ENCODE measurements at regions not wholly inside any gene's neighbourhood (a gene's known extent, or its start where the extent isn't known, plus 50 kb on each side); places are given as distances from the start of the nearest gene placed in this dataset.

DNA sequence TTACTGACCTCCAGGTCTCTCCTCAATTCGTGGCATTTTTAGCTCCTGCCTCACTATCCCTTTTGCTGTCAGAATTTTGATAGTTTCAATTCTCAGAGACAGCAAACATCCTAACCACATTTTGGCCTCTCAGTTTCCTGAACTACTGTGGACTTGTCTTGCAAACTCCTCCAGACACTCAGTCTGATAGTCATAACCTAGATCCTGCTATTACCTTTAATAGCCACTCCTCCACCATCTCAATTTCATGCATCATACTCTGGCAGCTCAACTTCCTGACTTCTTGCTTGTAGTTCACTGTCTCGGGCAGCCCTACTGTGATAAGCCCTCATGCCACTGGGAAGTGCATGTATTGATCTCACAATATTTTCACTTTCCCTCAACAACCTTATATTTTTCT, 481.8 kb upstream of the CDH18 start:
- H3K4me3 ChIP-seq (ENCODE audit: control insufficient read depth, low read depth, low read length), result no peak overlapping the region
- TF ChIP-seq, protein P1, sequence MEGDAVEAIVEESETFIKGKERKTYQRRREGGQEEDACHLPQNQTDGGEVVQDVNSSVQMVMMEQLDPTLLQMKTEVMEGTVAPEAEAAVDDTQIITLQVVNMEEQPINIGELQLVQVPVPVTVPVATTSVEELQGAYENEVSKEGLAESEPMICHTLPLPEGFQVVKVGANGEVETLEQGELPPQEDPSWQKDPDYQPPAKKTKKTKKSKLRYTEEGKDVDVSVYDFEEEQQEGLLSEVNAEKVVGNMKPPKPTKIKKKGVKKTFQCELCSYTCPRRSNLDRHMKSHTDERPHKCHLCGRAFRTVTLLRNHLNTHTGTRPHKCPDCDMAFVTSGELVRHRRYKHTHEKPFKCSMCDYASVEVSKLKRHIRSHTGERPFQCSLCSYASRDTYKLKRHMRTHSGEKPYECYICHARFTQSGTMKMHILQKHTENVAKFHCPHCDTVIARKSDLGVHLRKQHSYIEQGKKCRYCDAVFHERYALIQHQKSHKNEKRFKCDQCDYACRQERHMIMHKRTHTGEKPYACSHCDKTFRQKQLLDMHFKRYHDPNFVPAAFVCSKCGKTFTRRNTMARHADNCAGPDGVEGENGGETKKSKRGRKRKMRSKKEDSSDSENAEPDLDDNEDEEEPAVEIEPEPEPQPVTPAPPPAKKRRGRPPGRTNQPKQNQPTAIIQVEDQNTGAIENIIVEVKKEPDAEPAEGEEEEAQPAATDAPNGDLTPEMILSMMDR (IDR thresholded peaks at IDR 0.05; ENCODE audit: control insufficient read depth, insufficient read depth, low read depth, low read length, missing control alignments), result no peak
- no peak for DNase-seq (ENCODE audit: low read depth)

DNA sequence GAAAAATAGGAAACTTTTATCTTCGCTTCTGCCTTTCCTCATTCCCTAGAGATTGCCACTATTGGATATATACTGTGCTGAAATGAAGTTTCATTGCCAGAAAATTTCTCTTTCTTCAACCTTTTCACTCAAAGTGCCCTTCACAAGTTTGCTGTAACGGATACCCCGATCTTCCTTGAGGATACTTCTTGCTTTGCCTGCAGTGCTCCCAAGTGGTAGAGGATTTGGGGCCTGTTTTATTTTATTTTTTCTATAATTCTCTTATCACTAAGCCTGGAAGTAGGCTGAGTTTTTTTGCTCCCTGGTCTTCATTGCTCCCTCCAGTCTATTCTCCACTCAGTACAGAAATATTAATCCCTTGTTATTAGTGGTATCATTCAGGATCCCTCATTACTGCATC, 481.4 kb upstream of the CDH18 start:
- TF ChIP-seq, protein P1 (IDR thresholded peaks at IDR 0.05; ENCODE audit: control insufficient read depth, insufficient read depth, low read depth, low read length, missing control alignments), result no peak
- no peak overlapping the region for H3K4me3 ChIP-seq (ENCODE audit: control insufficient read depth, low read depth, low read length)
- no peak for DNase-seq (ENCODE audit: low read depth)

DNA sequence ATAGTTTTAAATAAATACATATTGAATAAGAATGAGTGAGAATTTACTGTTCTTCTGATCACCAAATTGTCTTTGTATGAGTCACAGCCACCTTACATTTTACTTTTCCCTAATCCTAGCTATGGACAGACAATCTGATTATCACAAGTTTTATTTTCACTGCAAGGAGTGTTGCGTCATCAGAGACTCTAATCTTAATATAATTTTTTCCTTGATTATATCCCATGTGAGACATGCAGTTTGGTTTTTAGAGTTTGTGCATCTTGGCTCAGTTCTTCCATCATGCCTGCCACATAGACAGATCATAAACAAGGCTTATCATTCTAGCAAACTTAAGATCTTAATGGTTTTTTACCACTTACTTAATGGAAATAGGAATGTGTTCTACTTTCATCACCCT, 478.5 kb upstream of the CDH18 start:
- no peak overlapping the region for H3K4me3 ChIP-seq (ENCODE audit: control insufficient read depth, low read depth, low read length)
- TF ChIP-seq, protein P1 (IDR thresholded peaks at IDR 0.05; ENCODE audit: control insufficient read depth, insufficient read depth, low read depth, low read length, missing control alignments), result no peak
- no peak for DNase-seq (ENCODE audit: low read depth)

DNA sequence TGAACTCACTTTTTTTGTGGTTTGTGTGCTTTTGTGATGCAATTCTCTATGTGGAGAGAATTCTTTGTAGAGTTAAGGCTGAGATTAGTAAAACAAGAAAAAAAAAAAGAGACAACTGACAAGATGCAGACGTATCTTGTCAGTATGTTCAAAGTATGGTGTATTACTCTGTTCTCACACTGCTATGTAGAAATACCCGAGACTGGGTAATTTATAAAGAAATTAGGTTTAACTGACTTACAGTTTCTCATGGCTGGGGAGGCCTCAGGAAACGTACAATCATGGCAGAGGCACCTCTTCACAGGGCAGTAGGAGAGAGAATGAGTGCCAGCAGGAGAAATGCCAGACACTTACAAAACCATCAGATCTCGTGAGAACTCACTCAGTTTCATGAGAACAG, 475.2 kb upstream of the CDH18 start:
- DNase-seq (ENCODE audit: low read depth), result no peak
- H3K4me3 ChIP-seq (ENCODE audit: control insufficient read depth, low read depth, low read length), result no peak overlapping the region
- TF ChIP-seq, protein P1 (IDR thresholded peaks at IDR 0.05; ENCODE audit: control insufficient read depth, insufficient read depth, low read depth, low read length, missing control alignments), result no peak

DNA sequence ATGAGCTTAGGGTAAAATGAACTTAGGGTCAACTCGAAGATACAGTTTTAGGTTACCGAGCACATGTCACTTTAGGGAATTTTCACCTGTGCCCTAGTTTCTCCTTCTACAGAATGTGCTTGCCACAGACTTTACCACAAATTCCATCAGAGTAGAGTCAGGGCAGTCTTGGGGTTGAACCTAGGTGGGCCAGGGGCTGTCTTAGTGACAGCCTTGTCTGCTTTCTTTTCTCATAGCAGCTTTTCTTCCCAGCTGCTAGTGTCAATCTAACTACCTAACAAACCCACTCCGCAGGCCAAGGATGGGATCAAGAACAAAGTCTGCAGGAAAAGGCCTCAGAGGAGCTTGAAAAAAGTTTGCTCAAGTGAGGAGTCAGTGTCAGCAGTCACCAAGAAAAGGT, 458.1 kb upstream of the CDH18 start:
- no peak overlapping the region for H3K4me3 ChIP-seq (ENCODE audit: control insufficient read depth, low read depth, low read length)
- TF ChIP-seq, protein P1 (IDR thresholded peaks at IDR 0.05; ENCODE audit: control insufficient read depth, insufficient read depth, low read depth, low read length, missing control alignments), result no peak
- no peak for DNase-seq (ENCODE audit: low read depth)

DNA sequence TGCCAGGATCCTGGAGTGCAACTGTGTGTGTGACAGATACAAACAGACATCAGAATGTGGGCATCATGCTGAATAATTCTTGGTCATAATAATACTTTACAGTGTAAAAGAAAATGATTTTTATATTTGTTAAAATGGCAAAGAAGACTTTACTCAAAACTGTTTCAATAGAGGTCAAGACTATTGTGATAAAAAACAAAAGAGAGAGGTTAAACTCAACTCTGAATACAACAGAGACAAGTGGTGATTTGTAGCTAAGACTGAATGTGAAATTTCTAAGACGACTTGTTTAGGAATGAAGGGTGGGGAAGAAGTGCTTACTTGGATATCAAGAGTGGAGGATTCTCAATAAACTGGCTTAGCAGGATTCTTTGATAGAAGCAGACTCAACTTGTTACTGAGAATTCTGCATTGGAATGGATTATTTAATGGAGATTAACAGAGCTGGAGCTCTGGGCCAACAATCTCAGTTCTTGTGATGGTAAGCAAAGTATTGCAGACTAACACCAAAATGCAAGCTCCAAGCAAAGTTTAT, 457.4 kb upstream of the CDH18 start:
- TF ChIP-seq, protein P1 (IDR thresholded peaks at IDR 0.05; ENCODE audit: control insufficient read depth, insufficient read depth, low read depth, low read length, missing control alignments), result no peak
- DNase-seq (ENCODE audit: low read depth), result no peak
- no peak overlapping the region for H3K4me3 ChIP-seq (ENCODE audit: control insufficient read depth, low read depth, low read length)

DNA sequence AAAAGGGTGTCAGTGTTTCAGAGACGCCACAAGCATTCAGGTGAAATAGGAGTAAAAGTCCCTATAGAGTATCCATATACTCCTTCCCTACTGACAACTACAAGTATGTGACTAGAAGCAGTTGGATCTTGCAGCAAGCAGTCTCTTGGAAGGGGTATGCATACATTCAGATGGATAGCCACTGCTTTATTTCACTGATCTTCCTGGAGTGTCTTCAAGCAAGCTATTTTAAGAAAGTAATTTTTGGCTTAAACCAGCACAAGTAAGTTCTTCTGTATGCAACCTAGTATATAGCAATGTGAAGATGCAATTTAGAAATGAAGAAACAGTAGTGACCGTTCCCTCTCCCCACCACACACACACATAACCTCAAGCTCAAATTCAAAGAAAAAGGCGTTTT, 446.8 kb upstream of the CDH18 start:
- H3K4me3 ChIP-seq (ENCODE audit: control insufficient read depth, low read depth, low read length), result no peak overlapping the region
- TF ChIP-seq, protein P1 (IDR thresholded peaks at IDR 0.05; ENCODE audit: control insufficient read depth, insufficient read depth, low read depth, low read length, missing control alignments), result no peak
- DNase-seq (ENCODE audit: low read depth), result no peak
